COLO829 (cell line): ENCODE measurements at regions not wholly inside any gene's neighbourhood (a gene's known extent, or its start where the extent isn't known, plus 50 kb on each side); places are given as distances from the start of the nearest gene placed in this dataset.

Experiments used
- DNase-seq: peaks from one replicate; pipeline ENCODE4 v3.0.0; 2012; ENCODE audit warnings: low spot score

- no peak for DNase-seq
Measured at GRCh38 chr9:13716601-13717321, 437.3 kb upstream of the MPDZ start.

- DNase-seq: no peak
Measured at GRCh38 chr9:13716090-13716489, 436.6 kb upstream of the MPDZ start.

- no peak for DNase-seq
Measured at GRCh38 chr9:13715430-13715829, 435.9 kb upstream of the MPDZ start.

GRCh38 chr9:13707612-13708576, 428.4 kb upstream of the MPDZ start:
- DNase-seq: no peak

- DNase-seq: no peak
Measured at GRCh38 chr9:13705918-13706317, 426.4 kb upstream of the MPDZ start.

GRCh38 chr9:13705373-13705772, 425.9 kb upstream of the MPDZ start:
- DNase-seq: no peak

GRCh38 chr9:13690595-13690994, 411.1 kb upstream of the MPDZ start:
- no peak for DNase-seq

- DNase-seq: no peak
Measured at GRCh38 chr9:13689925-13690324, 410.4 kb upstream of the MPDZ start.

- DNase-seq: peak; percentile 2
Measured at GRCh38 chr9:13688990-13689600, 409.6 kb upstream of the MPDZ start.

GRCh38 chr9:13688223-13688989, 408.9 kb upstream of the MPDZ start:
- DNase-seq: no peak

- DNase-seq: no peak
Measured at GRCh38 chr9:13684656-13685055, 405.2 kb upstream of the MPDZ start.

- DNase-seq: no peak
Measured at GRCh38 chr9:13677801-13678200, 398.3 kb upstream of the MPDZ start.

GRCh38 chr9:13675638-13676000, 396.1 kb upstream of the MPDZ start:
- no peak for DNase-seq

GRCh38 chr9:13674926-13675637, 395.6 kb upstream of the MPDZ start:
- DNase-seq: no peak

- DNase-seq: no peak
Measured at GRCh38 chr9:13673348-13673747, 393.9 kb upstream of the MPDZ start.

GRCh38 chr9:13665418-13666066, 386.1 kb upstream of the MPDZ start:
- DNase-seq: no peak

GRCh38 chr9:13661014-13661413, 381.5 kb upstream of the MPDZ start:
- no peak for DNase-seq

GRCh38 chr9:13651969-13652663, 372.6 kb upstream of the MPDZ start:
- DNase-seq: no peak

GRCh38 chr9:13651526-13651925, 372.0 kb upstream of the MPDZ start:
- no peak for DNase-seq

- no peak for DNase-seq
Measured at GRCh38 chr9:13648676-13649075, 369.2 kb upstream of the MPDZ start.
